GM12878 (cell line): ENCODE measurements at regions not wholly inside any gene's neighbourhood (a gene's known extent, or its start where the extent isn't known, plus 50 kb on each side); places are given as distances from the start of the nearest gene placed in this dataset.

Experiments used
- ATAC-seq: fragments of 200-7000 bp; cut with Tn5 transposase; 3 replicates; pipeline ENCODE4 v1.9.1; 2020; ENCODE audit warnings: mild to moderate bottlenecking, moderate library complexity
- BruUV-seq: library from RNA; stranded (reverse); fragments of 400-500 nt; replicated peaks from 2 replicates; lab custom pipeline; 2021; lab: Mats Ljungman, UMichigan
- CTCF ChIA-PET: fragments of 300-600 bp; sonication (Branson Sonifier 250); formaldehyde crosslinking; extraction: SDS; loops from one replicate; lab custom pipeline; 2021; ENCODE audit warnings: inconsistent platforms; lab: Yijun Ruan, JAX
- POLR2A ChIA-PET: fragments of 350-600 bp; formaldehyde crosslinking; extraction: SDS; loops from one replicate; lab custom pipeline; 2021; ENCODE audit warnings: inconsistent platforms; lab: Charles Lee
- RAD21 ChIA-PET: fragments of 300-600 bp; sonication (Branson Sonifier 250); formaldehyde crosslinking; loops from one replicate; lab custom pipeline; 2023; ENCODE audit warnings: antibody characterized with exemption; ENCODE audit not compliant: unreplicated experiment; lab: Charles Lee
- SMC1A ChIA-PET: fragments of 300-600 bp; sonication (Branson Sonifier 250); formaldehyde crosslinking; loops from one replicate; lab custom pipeline; 2023; ENCODE audit not compliant: unreplicated experiment, uncharacterized antibody; lab: Charles Lee
- DNase-seq: peaks from one replicate; pipeline ENCODE4 v3.0.0-alpha.2; 2011; ENCODE audit warnings: low read depth, low spot score
- FAIRE-seq: peaks from 3 replicates; lab custom pipeline; 2011; peaks lifted over from hg19 to GRCh38; lab: Jason Lieb, UNC
- H2AFZ ChIP-seq: 2 replicates; pipeline ENCODE4 v1.6.0; 2011; ENCODE audit warnings: low read depth, low read length, control low read depth; ENCODE audit not compliant: control insufficient read depth
- H3K27ac ChIP-seq: 2 replicates; pipeline ENCODE4 v1.5.1; 2011; ENCODE audit warnings: control low read depth; ENCODE audit not compliant: control insufficient read depth, insufficient read depth
- H3K27me3 ChIP-seq, 2 experiments: replicated peaks in 1 of 2; 2 replicates each; pipeline versions ENCODE4 v1.6.0 to v1.6.1; 2011; ENCODE audit warnings: low read length in 1 of 2; ENCODE audit not compliant: control insufficient read depth in 2 of 2, insufficient read depth in 2 of 2
- H3K36me3 ChIP-seq, 2 experiments: 2 replicates each; pipeline ENCODE4 v1.5.1; 2011; ENCODE audit warnings: low read length in 1 of 2; ENCODE audit not compliant: control insufficient read depth in 2 of 2, insufficient read depth in 2 of 2
- H3K4me1 ChIP-seq: 2 replicates; pipeline ENCODE4 v1.6.1; 2011; ENCODE audit warnings: mild to moderate bottlenecking, low read length, moderate library complexity, mixed read lengths; ENCODE audit not compliant: control insufficient read depth, insufficient read depth
- H3K4me2 ChIP-seq: 2 replicates; pipeline ENCODE4 v1.6.0; 2011; ENCODE audit warnings: control low read depth; ENCODE audit not compliant: control insufficient read depth, insufficient read depth
- H3K4me3 ChIP-seq: fragments of 200-600 bp; sonication (generic); 2 replicates; pipeline ENCODE4 v1.5.1; 2016
- H3K79me2 ChIP-seq: 2 replicates; pipeline ENCODE4 v1.6.0; 2011; ENCODE audit warnings: low read length; ENCODE audit not compliant: control insufficient read depth, insufficient read depth
- H3K9ac ChIP-seq: 2 replicates; pipeline ENCODE4 v1.8.0; 2011; ENCODE audit warnings: low read length, control low read depth, mixed read lengths; ENCODE audit not compliant: control insufficient read depth, insufficient read depth
- H3K9me3 ChIP-seq: replicated peaks from 3 replicates; pipeline ENCODE4 v1.5.1; 2011; ENCODE audit warnings: mild to moderate bottlenecking, low read length; ENCODE audit not compliant: control insufficient read depth, insufficient read depth
- H4K20me1 ChIP-seq: 2 replicates; pipeline ENCODE4 v1.6.0; 2011; ENCODE audit not compliant: control insufficient read depth, insufficient read depth
- ATF7 ChIP-seq: fragments of 450-650 bp; IDR thresholded peaks from 2 replicates; pipeline ENCODE4 v1.6.1; 2016; ENCODE audit warnings: low read depth, mild to moderate bottlenecking
- CEBPZ ChIP-seq: fragments of 150-350 bp; IDR thresholded peaks from 2 replicates; pipeline ENCODE4 v1.6.1; 2016; ENCODE audit warnings: low read depth, low read length
- DPF2 ChIP-seq: fragments of 450-650 bp; IDR thresholded peaks from 2 replicates; pipeline ENCODE4 v1.6.1; 2017; ENCODE audit warnings: mild to moderate bottlenecking
- MYC ChIP-seq: IDR thresholded peaks from 2 replicates; pipeline ENCODE4 v1.6.1; 2011; ENCODE audit warnings: mild to moderate bottlenecking, low read length, moderate library complexity, inconsistent platforms; ENCODE audit not compliant: insufficient read depth, insufficient replicate concordance, insufficient read length, severe bottlenecking
- RFX5 ChIP-seq: IDR thresholded peaks from 2 replicates; pipeline ENCODE4 v1.6.1; 2011; ENCODE audit warnings: low read depth, low read length, improper control_type of control experiment
- SUPT20H ChIP-seq: IDR thresholded peaks from 2 replicates; pipeline ENCODE4 v1.6.1; 2011; ENCODE audit warnings: low read depth, mild to moderate bottlenecking, low read length, moderate library complexity, borderline replicate concordance; ENCODE audit not compliant: control insufficient read depth
- WGBS: methylation state at CpG from one replicate; pipeline ENCODE4 v1.1.6; 2016; ENCODE audit warnings: low lambda C conversion rate; ENCODE audit not compliant: insufficient replicate concordance, insufficient coverage; ENCODE audit errors: missing lambda C conversion rate; 5-methylcytosine and 5-hydroxymethylcytosine counted together
- in situ Hi-C: fragments of 300-500 bp; cut with MboI; formaldehyde crosslinking; loops from 9 replicates; pipeline ENCODE4 v1.14.3; 2018; ENCODE audit warnings: mixed read lengths
- intact Hi-C: fragments of 100-400 bp; cut with micrococcal nuclease; formaldehyde crosslinking; loops from one replicate; pipeline ENCODE4 v1.14.2; 2022; ENCODE audit not compliant: unreplicated experiment

GRCh38 chr6:120489941-120490340 is 844.3 kb downstream of the TBC1D32 start:
- FAIRE-seq, result no peak
- Histone ChIP-seq H3K36me3 (no peaks in the 10 kb centered on the region), H3K27ac (no peak overlapping the region), H3K9me3 (no peaks in the 10 kb centered on the region), H3K4me2 (no peak overlapping the region), H3K4me3 (no peak overlapping the region), H4K20me1 (no peaks in the 10 kb centered on the region), H3K27me3 (no peaks in the 10 kb centered on the region), H3K9ac (no peak overlapping the region), H3K4me1 (no peaks in the 10 kb centered on the region), H3K79me2 (no peaks in the 10 kb centered on the region), H2AFZ (no peak overlapping the region)
- CTCF ChIA-PET, result no interaction called here
- in situ Hi-C loops, result no loop called here
- SMC1A ChIA-PET, result no interaction called here
- no peak for ATAC-seq
- no TSS peak for BruUV-seq
- WGBS, result 2% methylated on average over 2 of the region's 2 CpGs
- TF ChIP-seq MYC (no peak), CEBPZ (no peak), RFX5 (no peak), DPF2 (no peak), ATF7 (no peak), SUPT20H (no peak)
- RAD21 ChIA-PET, result no interaction called here
- intact Hi-C loops, result no loop called here
- POLR2A ChIA-PET, result no interaction called here
- no peak for DNase-seq
